GM18861 (cell line): ENCODE measurements at regions not wholly inside any gene's neighbourhood (a gene's known extent, or its start where the extent isn't known, plus 50 kb on each side); places are given as distances from the start of the nearest gene placed in this dataset.
"Not testable (repeated sequence)": the region's sequence is repeated elsewhere in the genome, so short reads cannot be mapped to it uniquely, and the experiment has no call there.

Experiments used
- ATAC-seq: cut with Tn5 transposase; IDR thresholded peaks from one replicate; pipeline ENCODE4 v1.9.1; 2021; ENCODE audit not compliant: unreplicated experiment

DNA sequence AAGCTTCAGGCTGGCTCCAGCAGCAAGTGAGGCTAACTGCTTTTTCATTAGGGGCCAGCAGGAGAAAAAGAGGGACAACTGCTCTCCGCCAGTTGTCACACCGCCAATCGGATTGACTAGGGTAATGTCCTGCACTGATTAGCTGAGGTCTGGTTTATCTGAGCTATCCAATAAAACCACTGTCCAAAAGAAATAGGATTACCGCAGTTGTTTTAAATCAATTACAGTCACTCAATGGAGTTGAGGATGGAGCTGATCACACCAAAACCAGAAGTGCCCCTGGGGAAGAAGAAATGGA is 351.4 kb upstream of the NPVF start:
- ATAC-seq, result no peak

GRCh38 chr7:25580141-25580540 is 351.9 kb upstream of the NPVF start:
- ATAC-seq, result no peak

DNA sequence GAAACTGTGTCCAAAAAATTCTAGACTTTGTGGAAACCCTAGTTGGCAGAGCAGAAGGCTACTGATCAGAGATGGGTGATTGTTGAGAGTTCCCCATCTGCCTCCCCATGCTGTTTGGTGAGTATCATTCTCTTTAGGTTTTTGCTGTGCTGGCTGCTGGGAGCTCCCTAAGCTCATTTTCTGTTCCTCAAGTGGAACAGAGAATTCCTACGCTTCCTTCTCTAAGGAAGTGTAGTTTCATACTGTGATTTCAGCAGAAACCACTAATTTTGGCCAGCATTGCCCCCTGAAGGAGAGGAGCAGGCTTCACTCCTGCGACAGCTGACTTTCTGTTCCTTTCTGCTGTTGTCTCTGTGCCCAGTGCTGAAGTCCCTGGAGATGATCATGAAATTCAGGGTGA is 355.3 kb upstream of the NPVF start:
- ATAC-seq, result no peak

GRCh38 chr7:25584112-25584938 is 356.0 kb upstream of the NPVF start:
- no peak for ATAC-seq

DNA sequence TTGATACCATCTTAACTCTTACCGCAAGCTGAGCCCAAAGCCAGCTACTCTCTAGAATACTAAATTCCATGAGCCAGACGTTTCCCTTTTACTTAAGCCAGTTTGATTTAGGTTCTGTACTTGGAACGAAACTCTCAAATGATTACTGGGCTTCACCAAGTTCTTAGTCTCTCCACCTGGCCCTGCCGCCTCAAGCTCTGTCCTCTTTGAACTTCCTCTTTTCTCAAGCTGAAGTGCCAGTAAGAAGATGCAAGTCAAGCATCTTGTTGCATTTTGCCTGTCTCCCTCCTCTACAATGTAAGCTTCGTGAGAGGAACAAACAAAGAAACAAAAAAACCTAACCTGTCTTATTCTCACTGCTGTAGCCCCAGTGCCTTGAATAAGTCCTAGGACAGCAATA is 358.2 kb upstream of the NPVF start:
- ATAC-seq, result no peak

- ATAC-seq, result no peak
Measured at GRCh38 chr7:25594122-25594521, 365.8 kb upstream of the NPVF start.

- ATAC-seq, result no peak
Measured at GRCh38 chr7:25594728-25595127, 366.4 kb upstream of the NPVF start.

- ATAC-seq, result no peak
Measured at GRCh38 chr7:25595996-25596395, 367.7 kb upstream of the NPVF start.

DNA sequence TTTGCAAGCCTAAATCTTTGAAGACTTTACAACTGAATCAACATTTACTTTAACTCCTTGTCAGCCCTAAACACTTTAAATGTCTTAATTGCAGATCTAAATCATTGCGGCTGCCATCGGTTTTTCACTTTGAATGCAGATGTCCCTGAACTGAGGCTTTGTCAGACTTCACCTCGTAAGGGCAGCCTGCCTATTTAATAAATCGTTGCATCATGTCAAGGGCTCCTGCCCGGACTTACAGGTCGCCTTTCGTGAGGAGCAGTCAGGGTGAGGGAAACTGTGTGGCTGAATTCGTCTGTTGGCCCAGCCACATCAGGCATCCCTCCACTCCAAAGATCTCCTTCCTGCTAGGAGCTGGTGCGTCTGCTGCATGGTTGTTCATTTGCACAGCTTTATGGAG is 368.2 kb upstream of the NPVF start:
- no peak for ATAC-seq

GRCh38 chr7:25597946-25598345 is 369.7 kb upstream of the NPVF start:
- ATAC-seq, result no peak

DNA sequence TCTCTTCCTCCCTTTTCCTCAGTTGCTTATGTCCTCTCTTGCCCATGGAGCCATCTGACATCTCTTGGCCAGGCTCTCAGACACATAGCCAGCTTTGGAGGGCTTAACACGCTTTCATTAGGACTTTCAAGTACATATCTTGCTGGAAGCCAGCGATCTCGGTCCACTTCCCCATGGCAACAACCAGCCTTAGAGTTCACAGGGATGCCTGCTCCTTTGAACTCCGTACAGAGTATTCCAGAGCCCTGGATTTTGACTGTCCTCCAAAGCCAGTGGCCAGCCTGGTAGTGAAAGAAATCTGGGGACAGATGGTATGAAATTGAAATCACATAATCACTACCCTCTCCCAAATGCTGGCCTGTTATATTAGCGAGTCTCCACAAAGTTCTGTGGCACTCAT is 370.5 kb upstream of the NPVF start:
- ATAC-seq, result no peak

GRCh38 chr7:25600262-25600920 is 372.1 kb upstream of the NPVF start:
- no peak for ATAC-seq

DNA sequence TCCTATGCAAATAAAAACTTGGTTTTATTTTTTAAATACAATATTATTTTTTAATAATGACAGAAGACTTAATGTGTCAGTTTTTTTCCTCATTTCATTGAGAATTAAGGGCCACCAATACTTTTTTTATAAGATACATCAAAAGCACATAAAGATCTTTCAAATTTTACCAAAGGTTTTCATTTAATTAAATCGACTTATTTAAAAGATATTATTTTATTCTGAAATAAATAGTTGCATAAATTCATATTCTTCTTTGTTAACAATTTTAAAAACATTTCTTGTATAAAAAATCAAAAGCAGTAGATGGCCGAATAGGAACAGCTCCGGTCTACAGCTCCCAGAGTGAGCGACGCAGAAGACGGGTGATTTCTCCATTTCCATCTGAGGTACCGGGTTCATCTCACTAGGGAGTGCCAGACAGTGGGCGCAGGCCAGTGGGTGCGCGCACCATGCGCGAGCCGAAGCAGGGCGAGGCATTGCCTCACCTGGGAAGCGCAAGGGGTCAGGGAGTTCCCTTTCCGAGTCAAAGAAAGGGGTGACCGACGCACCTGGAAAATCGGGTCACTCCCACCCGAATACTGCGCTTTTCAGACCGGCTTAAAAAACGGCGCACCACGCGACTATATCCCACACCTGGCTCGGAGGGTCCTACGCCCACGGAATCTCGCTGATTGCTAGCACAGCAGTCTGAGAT is 374.6 kb upstream of the NPVF start:
- not testable (repeated sequence) for ATAC-seq

DNA sequence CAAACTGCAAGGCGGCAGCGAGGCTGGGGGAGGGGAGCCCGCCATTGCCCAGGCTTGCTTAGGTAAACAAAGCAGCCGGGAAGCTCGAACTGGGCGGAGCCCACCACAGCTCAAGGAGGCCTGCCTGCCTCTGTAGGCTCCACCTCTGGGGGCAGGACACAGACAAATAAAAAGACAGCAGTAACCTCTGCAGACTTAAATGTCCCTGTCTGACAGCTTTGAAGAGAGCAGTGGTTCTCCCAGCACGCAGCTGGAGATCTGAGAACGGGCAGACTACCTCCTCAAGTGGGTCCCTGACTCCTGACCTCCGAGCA is 375.1 kb upstream of the NPVF start:
- ATAC-seq, result not testable (repeated sequence)

DNA sequence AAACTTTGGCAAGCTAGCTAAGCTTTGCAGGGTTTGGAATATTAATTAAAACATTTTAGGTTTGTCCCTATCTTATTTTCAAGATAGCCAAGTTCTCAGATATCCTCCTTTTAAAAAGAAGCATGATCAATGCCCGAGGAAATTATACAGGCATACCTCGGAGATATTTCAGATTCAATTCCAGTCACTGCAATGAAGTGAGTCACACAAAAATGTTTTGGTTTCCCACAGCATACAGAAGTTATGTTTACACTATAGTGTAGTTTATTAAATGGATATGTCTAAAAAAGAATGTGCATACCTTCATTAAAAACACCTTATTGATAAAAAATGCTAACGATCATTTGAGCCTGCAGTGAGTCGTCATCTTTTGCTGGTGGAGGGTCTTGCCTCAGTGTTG is 382.9 kb upstream of the NPVF start:
- ATAC-seq, result no peak

GRCh38 chr7:25613912-25614311 is 385.6 kb upstream of the NPVF start:
- no peak for ATAC-seq

GRCh38 chr7:25614415-25614814 is 386.1 kb upstream of the NPVF start:
- no peak for ATAC-seq

DNA sequence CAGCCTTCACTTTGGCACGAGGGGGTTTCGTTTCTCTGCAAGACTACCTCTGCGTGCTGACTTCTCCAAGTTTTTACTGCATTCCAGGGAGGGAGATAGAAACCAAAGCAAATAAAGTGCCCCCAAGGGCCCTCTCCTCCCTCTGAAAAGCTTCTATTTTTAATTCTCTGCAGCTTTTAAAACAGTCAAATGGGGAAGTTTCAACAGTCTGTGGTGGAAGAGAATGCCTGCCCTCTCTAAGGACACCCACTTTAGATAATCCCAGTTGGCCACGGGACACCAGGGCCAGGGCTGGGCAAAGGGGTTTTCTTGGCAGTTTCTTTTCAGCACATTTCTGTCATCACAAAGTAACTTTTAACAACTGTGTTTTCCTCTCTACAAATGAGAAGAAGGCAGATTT is 386.7 kb upstream of the NPVF start:
- no peak for ATAC-seq

- no peak for ATAC-seq
Measured at GRCh38 chr7:25615593-25615992, 387.3 kb upstream of the NPVF start.

DNA sequence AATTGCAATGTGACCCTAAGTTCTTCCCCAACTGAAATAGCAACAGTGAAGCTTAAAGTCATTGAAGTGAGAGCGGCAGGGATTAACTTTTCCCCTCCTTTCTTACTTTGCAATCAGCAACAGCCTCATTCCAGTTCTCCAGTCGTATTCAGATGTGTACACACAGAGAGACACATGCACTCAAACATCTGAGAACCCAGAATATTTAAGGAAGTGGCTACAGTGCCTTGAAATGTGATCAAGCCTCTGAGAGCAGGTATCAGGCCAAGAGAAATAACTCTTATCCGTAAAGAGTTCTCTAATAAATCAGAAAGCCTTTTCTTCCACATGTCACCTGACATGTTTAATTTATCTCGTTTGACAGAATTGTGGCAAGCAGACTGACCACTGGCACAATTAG is 388.9 kb upstream of the NPVF start:
- ATAC-seq, result no peak

DNA sequence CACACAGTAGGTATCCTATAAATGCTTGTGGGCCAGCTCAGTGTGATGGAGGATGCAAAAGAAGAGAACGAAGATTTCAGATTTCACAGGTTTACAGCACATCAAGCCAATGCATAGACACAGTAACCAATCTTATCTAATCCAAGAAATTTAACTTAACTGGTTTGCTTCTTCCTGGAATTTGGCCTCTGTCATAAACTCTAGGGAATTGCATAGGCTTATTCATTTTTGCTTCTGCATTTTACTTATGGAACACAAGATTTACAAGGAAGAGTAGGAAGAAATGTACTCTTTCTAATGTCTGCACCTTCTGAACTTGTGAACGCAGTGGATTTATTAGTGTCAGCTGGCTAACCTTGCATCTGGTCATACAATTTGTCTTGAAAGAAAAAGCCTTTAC is 389.4 kb upstream of the NPVF start:
- ATAC-seq, result no peak

- no peak for ATAC-seq
Measured at GRCh38 chr7:25619381-25619780, 391.1 kb upstream of the NPVF start.
